Astrocyte (in vitro differentiated cells and primary cell): ENCODE measurements at regions not wholly inside any gene's neighbourhood (a gene's known extent, or its start where the extent isn't known, plus 50 kb on each side); places are given as distances from the start of the nearest gene placed in this dataset.

Experiments
- CTCF ChIP-seq: IDR thresholded peaks from 2 replicates; pipeline ENCODE4 v1.5.1; 2011; ENCODE audit warnings: low read depth, mild to moderate bottlenecking, inconsistent platforms, low read length, moderate library complexity; ENCODE audit not compliant: insufficient read depth
- EZH2 ChIP-seq: IDR thresholded peaks from 2 replicates; pipeline ENCODE4 v1.6.1; 2012; ENCODE audit warnings: mild to moderate bottlenecking, low read length, inconsistent platforms; ENCODE audit not compliant: insufficient read depth

DNA sequence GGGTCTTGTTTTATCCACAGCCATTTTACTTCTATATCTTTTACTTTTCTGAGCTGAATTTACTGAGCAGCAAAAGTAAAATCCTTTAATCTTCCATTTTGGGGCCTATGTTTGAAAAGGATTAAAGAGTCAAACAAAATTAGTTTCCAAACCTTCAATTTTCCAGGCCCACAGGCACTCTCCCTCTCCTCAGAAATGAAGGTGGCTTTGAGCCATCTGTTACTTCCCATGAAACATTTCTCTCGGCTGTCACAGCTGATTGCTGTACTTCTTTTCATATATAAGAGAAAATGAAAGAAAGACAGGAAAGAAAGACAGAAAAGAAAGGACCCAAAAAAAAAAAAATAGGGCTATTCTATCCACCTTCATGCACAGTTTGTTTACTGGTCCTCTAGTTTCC is 194.9 kb downstream of the LACC1 start:
- TF ChIP-seq CTCF (no peak), EZH2 (no peak)
